ENCODE measurements at regions not wholly inside any gene's neighbourhood (a gene's known extent, or its start where the extent isn't known, plus 50 kb on each side); places are given as distances from the start of the nearest gene placed in this dataset.
"Not testable (repeated sequence)": the region's sequence is repeated elsewhere in the genome, so short reads cannot be mapped to it uniquely, and the experiment has no call there.

DNA sequence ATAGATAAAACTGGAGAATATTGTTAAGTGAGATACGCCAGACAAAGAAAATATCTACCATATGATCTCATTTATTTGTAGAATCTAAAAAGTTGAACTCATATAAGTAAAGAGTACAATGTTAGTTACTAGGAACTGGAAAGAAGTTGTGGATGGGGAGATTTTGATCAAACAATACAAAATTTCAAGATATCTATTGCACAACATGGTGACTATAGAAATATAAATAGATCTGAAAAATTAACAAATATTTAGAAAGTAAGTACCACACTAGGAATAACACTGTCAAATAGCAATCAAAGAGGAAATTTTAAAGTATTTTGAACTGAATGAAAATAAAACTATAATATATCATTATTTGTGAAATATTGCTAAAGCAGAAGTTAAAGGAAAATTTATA lies 437.2 kb downstream of the AASDHPPT start:
- DNase-seq: no peak

DNA sequence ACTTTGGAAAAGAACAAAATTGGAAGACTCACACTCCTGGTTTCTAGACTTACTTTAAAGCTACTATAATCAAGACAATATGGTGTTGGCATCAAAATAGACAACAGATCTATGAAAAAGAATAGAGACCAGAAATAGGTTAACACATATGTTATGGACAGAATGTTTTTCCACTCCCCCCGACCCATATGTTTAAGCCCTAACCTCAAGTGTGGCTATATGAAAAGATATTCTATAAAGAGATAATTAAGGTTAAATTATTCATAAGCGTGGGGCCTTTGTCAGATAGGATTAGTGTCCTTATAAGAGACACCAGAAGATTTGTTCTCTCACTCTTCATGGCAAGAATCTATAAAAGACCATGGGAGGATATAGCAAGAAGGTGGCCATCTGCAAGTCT lies 440.0 kb downstream of the AASDHPPT start:
- no peak for DNase-seq

DNA sequence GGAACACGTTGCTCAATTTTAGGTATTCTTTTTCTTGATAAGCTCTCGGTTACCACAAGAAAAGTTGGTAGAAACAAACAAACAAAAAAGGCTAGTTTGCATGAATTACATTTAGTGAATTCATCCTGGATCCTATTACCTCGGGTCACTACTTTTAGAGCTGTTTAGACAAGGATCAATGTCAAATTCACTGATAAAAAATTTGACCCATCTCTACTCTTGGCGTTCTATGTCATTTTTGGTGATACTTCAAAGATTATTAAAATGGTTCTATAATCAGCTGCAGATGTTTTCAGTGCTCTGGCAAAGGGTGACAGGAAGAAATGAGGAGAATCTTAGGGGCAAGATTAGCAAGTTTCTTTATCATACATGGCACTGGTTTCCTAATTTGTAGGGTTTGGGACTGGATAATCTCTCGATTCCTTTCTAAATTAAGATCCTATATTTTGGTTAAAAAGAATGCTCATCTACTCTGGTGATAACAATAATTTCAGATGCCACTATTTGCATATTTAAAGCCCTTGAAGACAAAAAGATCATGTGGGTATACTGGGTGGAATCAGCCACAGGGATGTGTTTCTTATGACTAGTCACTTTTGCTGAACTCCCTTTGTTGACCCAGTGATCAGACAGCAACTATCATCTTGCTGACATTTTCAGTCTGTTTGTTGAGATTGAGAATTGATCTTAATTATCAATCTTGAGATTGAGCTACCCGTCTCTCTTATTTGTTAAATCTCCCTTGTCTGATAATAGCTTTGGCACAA lies 442.9 kb downstream of the AASDHPPT start:
- no peak for DNase-seq

GRCh38 chr11:106520920-106521319 lies 443.5 kb downstream of the AASDHPPT start:
- no peak for DNase-seq

GRCh38 chr11:106523171-106523570 lies 445.7 kb downstream of the AASDHPPT start:
- no peak for DNase-seq

GRCh38 chr11:106523921-106524320 lies 446.5 kb downstream of the AASDHPPT start:
- DNase-seq: no peak

DNA sequence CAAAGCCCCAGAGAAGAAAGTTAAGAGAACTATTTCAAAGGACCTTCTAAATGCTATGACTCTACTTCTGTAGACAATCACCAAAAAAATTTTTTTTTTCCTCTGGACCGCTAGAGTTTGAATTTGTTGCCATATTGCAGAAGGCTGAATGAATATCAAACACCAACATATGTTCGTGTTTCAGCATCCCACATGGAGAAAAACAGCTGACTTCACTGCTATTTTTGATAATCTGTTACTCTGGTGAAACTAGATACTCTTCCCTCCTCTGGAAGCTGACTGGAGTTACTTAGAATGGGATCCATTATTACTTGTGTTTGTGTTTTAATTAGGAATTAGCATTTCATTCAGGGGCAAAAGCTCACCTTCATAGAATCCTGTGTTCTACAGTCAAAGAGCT lies 447.0 kb downstream of the AASDHPPT start:
- no peak for DNase-seq

DNA sequence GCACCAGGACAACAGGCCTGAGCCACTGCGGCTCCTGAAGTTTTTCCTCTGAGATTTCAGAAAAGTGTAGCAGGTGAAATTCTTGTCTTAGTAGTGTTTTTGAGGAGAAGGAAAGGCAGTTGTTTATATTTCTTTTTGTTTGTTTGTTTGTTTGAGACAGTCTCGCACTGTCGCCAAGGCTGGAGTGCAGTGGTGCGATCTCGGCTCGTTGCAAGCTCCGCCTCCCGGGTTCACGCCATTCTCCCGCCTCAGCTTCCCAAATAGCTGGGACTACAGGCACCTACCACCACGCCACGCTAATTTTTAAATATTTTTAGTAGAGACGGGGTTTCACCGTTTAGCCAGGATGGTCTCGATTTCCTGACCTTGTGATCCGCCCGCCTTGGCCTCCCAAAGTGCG lies 454.2 kb downstream of the AASDHPPT start:
- not testable (repeated sequence) for DNase-seq

DNA sequence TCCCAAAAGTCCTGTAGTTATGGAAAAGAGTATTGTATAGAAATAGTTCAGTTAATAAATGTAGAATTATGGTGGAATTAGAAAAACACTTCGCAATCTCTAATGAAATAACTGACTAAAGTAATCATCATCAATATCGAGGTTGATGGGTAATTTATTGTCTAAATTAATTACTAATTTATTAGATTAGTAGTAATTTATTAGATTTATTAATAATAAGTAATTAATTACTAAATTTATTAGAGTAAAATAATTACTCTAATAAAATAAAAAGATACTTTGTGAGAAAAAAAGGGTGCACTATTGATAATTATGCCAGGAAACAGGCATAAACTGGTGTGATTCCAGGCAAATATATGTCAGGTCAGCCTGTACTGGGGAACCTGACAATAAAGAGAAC lies 455.6 kb downstream of the AASDHPPT start:
- no peak for DNase-seq

GRCh38 chr11:106540001-106540400 lies 462.5 kb downstream of the AASDHPPT start:
- DNase-seq: no peak

DNA sequence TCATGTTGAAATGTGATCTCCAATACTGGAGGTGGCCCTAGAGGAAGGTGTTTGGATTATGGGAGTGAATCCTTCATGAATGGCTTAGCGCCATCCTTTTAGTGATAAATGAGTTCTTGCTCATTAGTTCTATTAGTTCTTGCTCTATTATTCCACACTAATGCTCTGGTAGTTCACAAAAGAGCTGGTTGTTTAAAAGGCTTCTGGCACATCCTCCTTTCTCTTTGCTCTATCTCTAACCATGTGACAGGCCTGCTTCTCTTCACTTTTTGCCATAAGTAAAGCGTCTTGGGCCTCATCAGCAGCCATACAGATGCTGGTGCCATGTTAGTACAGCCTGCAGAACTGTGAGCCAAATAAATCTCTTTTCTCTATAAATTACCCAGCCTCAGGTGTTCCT lies 469.9 kb downstream of the GUCY1A2 start:
- no peak for DNase-seq

DNA sequence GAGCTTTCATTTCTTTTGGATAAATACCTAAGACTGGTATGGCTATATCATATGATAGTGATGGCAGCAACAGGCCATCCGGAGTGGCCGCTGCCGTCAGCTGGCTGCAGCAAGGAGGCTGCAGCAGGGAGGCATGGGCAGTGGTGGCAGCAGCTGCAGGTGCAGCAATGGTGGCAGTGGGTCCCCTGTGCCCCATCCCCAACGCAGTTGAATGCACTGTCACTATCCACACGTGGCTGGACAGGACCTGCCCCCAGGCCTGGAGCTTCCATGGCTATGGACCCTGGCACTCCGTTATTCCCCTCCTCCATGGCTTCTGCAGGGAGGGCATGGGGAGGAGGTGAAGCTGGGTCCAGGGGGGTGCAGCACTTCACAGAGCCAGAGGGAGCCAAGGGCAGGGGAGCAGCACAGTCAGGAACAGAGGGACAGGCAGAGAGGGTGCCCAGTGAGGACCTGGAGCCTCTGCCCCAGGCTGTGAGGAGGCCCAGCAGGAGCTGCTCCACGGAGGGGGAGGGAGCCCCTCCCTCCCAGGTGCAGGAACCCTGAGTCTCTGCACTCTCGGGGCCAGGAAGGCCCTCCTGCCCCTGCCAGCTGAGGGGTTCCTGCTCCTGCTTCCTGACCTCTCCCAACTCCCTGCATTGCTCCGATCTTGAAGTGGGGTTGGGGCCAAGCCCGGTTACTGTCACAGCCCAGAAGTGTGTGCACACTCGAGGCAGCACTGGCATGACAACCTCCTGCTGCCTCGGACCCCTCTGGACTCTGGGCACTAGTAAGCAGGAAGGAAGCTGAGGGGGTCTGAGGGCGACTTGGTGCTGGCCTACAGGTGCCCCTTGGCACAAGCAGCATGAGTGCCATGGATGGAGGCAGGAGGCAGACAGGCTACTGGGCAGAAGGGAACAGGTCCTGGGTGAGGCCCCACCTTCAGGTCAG lies 466.3 kb downstream of the GUCY1A2 start:
- no peak for DNase-seq

GRCh38 chr11:106552694-106553203 lies 465.5 kb downstream of the GUCY1A2 start:
- no peak for DNase-seq

DNA sequence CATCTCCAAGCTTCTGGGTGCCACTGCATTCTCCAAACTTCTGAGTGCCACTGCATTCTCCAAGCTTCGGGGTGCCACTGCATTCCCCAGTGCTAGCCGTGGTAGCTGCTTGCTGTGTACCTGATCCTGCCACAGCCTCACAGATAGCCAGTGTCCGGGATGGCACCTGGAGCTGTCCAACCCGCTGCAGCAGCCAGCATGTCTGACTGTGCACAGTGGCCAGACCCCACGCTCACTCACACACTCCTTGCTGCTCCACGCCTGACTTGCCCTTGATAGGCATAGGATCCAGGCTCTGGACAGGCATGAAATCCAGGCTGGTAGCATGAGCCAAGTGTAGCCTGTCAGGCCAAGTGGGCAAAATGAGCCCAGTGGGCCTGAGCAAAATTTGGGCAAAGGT lies 465.0 kb downstream of the GUCY1A2 start:
- DNase-seq: no peak

GRCh38 chr11:106555566-106556250 lies 462.6 kb downstream of the GUCY1A2 start:
- not testable (repeated sequence) for DNase-seq

DNA sequence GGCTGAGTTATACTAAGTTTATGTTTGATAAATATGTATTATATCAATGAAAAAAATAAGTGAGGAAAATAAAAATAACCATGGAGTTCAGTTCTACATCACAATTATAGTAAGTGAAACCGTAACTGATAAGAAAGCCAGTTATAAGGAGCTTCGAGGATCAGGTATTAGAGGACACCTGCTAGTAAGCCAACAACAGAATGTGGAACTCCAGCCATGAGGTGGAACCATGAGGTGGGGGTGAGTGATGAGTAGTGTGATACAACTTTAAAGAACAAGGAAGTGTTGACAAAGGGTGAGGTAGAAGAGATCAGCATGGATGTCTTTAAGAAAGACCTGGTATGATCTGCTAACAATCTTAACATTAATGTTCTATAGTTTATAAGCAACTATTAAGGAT lies 452.9 kb downstream of the GUCY1A2 start:
- DNase-seq: no peak

DNA sequence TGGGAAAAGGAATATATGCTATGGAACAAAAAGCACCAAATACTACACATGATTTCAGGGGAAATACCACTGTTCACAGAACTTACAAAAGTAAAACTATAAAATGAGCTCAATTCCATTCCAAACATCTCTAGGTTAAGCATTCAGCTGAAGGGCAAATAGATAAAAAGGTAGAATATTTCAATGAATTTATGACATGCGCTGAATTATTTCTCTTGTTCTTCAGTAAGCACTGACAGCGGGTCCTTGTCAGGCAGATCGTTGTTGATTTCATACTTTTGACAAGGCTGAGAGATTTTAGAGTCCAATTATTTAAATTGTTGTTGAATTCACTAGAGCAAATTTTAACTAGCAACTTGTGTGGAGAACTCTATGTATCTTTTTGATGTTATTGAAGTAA lies 449.6 kb downstream of the GUCY1A2 start:
- no peak for DNase-seq

GRCh38 chr11:106577384-106577783 lies 440.9 kb downstream of the GUCY1A2 start:
- not testable (repeated sequence) for DNase-seq

- DNase-seq: no peak
Measured at GRCh38 chr11:106581399-106581798, 436.9 kb downstream of the GUCY1A2 start.

GRCh38 chr11:106585061-106585460 lies 433.2 kb downstream of the GUCY1A2 start:
- DNase-seq: peak; percentile 38

DNA sequence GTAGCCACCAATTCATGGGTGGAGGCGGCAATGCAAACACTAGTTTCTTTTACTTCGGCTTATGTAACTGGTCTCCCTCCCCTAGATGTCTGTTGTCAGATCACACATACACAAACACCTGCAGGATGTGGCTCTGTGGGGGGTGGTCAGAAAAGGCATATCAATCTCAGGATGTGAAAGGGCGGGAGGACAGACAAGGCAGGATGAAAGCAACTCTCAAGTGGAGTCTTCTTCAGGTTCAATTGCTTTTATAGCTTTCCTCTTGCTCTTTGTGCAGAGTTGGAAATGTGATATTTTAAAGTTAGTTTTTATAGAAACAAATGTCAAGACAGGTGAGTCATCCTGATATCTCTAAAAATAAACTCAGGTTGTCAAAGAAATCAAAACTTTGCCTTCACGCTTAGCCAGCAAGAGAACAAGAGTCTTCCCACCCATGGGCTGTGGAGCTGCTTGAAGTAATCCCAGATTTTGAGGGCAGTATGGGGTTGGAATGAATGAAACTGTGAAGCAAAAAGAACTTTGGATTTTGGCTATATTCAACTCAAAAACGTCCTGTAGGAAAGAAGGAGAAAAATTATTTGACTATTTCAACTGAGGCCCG lies 423.4 kb downstream of the GUCY1A2 start:
- DNase-seq: no peak

DNA sequence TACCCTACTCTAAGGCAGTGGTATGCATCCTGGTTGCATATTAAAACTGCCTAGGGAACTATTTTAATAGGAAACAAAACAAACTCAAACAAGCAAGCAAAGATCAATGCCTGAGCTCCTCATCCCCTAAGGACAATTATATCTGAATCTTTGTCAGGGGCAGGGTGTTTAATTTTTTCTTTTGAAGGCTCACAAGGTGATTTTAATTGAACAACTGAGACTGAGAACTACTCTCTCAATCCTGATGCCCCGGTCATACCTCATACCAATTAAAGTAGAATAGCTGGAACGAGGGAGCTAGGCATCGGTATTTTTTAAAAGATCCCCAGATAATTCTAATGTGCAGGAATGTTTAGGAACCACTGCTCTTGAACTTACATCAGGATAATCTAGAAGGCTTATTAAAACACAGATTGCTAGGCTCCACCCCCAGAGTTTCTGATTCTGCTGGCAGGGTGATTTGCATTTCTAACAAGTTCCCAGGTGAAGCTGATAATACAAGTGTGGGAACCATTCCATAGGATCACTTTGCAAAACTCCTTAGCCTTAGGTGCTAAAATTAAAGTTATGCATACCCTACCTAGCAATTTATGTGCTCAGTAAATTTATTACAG lies 416.5 kb downstream of the GUCY1A2 start:
- DNase-seq: peak; percentile 69

All from NCI-H526 treated with DMSO at 0.1 percent for 48 hours (cell line).